ENCODE measurements at regions not wholly inside any gene's neighbourhood (a gene's known extent, or its start where the extent isn't known, plus 50 kb on each side); places are given as distances from the start of the nearest gene placed in this dataset.

GRCh38 chr9:88923653-88924288, 67.5 kb upstream of the S1PR3 start:
- WGBS (ENCODE audit: insufficient coverage): 45% methylated on average over 14 of the region's 14 CpGs
- Mint-ChIP-seq H3K4me1 (peaks cover 30 to 38% of the 10 kb centered on the region in 2 donors), H3K27ac (peak overlapping the region in 1 of 2 donors; percentile 81), H3K27me3 (ENCODE audit: low read depth in 2 of 2) (peaks cover 10 to 17% of the 10 kb centered on the region in 2 donors), H3K9me3 (peaks cover 0 to 8% of the 10 kb centered on the region in 2 donors), H3K4me3 (no peak overlapping the region), H3K36me3 (no peaks in the 10 kb centered on the region)
- Histone ChIP-seq H3K36me3 (ENCODE audit: control insufficient read depth, insufficient read depth, low read length) (no peaks in the 10 kb centered on the region), H3K27ac (ENCODE audit: low read length) (no peak overlapping the region), H3K4me3 (ENCODE audit: low read length) (no peak overlapping the region), H3K27me3 (ENCODE audit: control insufficient read depth, insufficient read depth, low read length) (no peaks in the 10 kb centered on the region), H3K4me1 (ENCODE audit: control insufficient read depth, insufficient read depth, low read length) (peaks cover 28% of the 10 kb centered on the region), H3K9me3 (ENCODE audit: control insufficient read depth, insufficient read depth, low read length) (peaks cover 1% of the 10 kb centered on the region)
- no peak for TF ChIP-seq CTCF (IDR thresholded peaks at IDR 0.05)
- DNase-seq: peak in 1 of 2 donors; percentile 21
- intact Hi-C loops (cut with micrococcal nuclease): no loop called here
- ATAC-seq: peak in 2 of 3 donors; percentile 81 to 82

- Mint-ChIP-seq H3K4me3 (no peak overlapping the region), H3K9me3 (peaks cover 0 to 5% of the 10 kb centered on the region in 2 donors), H3K27ac (no peak overlapping the region), H3K4me1 (peaks cover 30 to 34% of the 10 kb centered on the region in 2 donors), H3K36me3 (no peaks in the 10 kb centered on the region), H3K27me3 (ENCODE audit: low read depth in 2 of 2) (peaks cover 3 to 15% of the 10 kb centered on the region in 2 donors)
- no peaks in the 10 kb centered on the region for H3K36me3 ChIP-seq (ENCODE audit: control insufficient read depth, insufficient read depth, low read length)
- DNase-seq (no peak), ATAC-seq (no peak)
- 85% methylated on average over 5 of the region's 5 CpGs for WGBS (ENCODE audit: insufficient coverage)
- H3K27ac ChIP-seq (ENCODE audit: low read length): no peak overlapping the region
- H3K9me3 ChIP-seq (ENCODE audit: control insufficient read depth, insufficient read depth, low read length): no peaks in the 10 kb centered on the region
- H3K27me3 ChIP-seq (ENCODE audit: control insufficient read depth, insufficient read depth, low read length): no peaks in the 10 kb centered on the region
- no peak for TF ChIP-seq CTCF (IDR thresholded peaks at IDR 0.05)
- H3K4me3 ChIP-seq (ENCODE audit: low read length): no peak overlapping the region
- H3K4me1 ChIP-seq (ENCODE audit: control insufficient read depth, insufficient read depth, low read length): peaks cover 28% of the 10 kb centered on the region
- intact Hi-C loops (cut with micrococcal nuclease): no loop called here
Observed at GRCh38 chr9:88925481-88925880, 65.8 kb upstream of the S1PR3 start.

- intact Hi-C loops (cut with micrococcal nuclease): no loop called here
Observed at GRCh38 chr9:88926781-88927505, 64.3 kb upstream of the S1PR3 start.

More at GRCh38 chr9:88926781-88927505, 64.3 kb upstream of the S1PR3 start:
- Mint-ChIP-seq H3K27ac (no peak overlapping the region), H3K4me3 (no peak overlapping the region), H3K27me3 (ENCODE audit: low read depth in 2 of 2) (peaks cover 9 to 18% of the 10 kb centered on the region in 2 donors), H3K36me3 (no peaks in the 10 kb centered on the region), H3K9me3 (peaks cover 4 to 5% of the 10 kb centered on the region in 2 donors), H3K4me1 (peaks cover 17 to 20% of the 10 kb centered on the region in 2 donors)
- no peak for DNase-seq
- Histone ChIP-seq H3K36me3 (ENCODE audit: control insufficient read depth, insufficient read depth, low read length) (no peaks in the 10 kb centered on the region), H3K27me3 (ENCODE audit: control insufficient read depth, insufficient read depth, low read length) (no peaks in the 10 kb centered on the region), H3K4me1 (ENCODE audit: control insufficient read depth, insufficient read depth, low read length) (peaks cover 22% of the 10 kb centered on the region), H3K9me3 (ENCODE audit: control insufficient read depth, insufficient read depth, low read length) (peaks cover 5% of the 10 kb centered on the region), H3K4me3 (ENCODE audit: low read length) (no peak overlapping the region), H3K27ac (ENCODE audit: low read length) (peak overlapping the region; percentile 1)
- TF ChIP-seq CTCF (IDR thresholded peaks at IDR 0.05): no peak
- no peak for ATAC-seq
- 82% methylated on average over 5 of the region's 5 CpGs for WGBS (ENCODE audit: insufficient coverage)
